ENCODE measurements at regions not wholly inside any gene's neighbourhood (a gene's known extent, or its start where the extent isn't known, plus 50 kb on each side); places are given as distances from the start of the nearest gene placed in this dataset.

DNA sequence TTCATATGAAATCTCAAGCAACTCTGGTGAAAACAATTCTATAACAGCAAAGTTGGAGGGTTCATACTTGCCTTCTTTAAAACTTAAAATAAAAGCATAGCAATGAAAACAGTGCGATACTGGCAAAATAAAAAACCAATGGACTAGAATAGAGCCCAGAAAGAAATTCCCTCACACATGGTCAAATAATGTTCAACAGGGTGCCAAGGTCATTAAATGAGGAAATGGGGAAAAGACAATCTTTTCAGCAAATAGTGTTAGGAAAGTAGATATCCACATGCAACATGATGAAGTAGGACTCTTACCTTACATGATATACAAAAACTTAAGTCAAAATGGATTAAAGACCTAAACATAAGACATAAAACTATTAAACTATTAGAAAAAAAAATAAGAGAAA lies 970.2 kb upstream of the AGA start:
- DNase-seq (ENCODE audit: low spot score), result no peak

DNA sequence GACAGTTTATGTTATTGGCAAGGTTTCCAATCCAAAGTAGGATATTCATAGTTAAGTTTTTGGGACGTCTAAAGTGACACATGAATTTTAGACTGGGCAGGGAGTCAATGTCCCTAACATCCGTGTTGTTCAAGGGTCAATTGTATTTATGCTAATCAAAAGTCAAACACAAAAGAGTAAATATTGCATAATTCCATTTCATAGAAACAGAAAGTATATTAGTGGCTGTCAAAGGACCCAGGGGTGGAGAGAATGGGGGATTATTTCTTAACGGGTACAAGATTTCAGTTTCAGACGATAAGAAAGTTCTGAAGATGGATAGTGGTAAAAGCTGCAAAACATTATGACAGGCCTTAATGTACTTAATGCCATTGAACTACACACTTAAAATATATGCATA lies 971.8 kb upstream of the AGA start:
- DNase-seq (ENCODE audit: low spot score), result no peak

DNA sequence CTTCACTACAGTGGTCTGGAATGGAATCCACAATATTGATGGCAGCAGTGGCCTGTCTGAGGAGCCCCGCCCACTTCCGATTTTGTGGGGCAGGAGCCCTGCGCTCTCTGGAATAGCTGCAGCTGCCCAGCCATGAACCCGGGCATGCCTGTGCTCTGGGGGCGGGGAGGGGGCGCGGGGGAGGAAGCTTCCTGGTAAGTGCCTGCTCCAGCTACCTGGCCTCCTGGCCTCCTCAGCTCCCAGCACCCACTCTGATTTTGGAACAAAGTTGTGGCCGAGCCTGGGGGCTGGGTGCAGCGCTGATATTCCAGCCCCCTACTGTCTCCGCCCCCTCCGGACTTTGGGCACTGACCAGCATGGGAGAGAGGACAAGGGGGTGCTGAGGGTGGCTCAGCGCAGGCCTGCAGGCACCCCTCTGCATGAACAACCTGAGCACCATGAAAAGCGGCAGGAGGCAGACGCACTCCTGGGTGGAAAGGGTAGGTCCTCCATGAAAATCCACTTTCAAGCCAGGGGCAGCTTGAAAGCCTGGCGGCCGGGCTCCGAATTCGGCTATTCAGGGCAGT lies 972.7 kb upstream of the AGA start:
- no peak for DNase-seq (ENCODE audit: low spot score)

DNA sequence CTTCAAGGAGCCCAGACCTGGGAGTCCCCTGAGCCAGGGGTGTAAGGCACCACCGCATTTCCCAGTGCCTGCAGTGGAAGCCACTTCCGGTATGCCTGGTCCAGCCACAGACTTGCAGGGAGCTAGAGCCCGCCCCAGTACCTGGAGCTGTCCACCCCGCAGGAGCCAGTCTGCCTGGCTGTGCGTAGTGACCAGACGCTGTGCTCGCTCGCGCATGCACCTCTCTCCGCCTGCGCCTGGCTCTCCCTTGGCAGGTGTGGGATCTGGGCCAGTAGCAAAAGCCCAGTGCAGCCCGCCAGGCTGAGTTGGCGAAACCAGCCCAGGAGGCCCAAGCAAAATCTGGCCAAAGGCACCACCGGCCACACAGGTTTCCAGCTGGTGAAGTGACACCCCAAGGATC lies 973.7 kb upstream of the AGA start:
- no peak for DNase-seq (ENCODE audit: low spot score)

DNA sequence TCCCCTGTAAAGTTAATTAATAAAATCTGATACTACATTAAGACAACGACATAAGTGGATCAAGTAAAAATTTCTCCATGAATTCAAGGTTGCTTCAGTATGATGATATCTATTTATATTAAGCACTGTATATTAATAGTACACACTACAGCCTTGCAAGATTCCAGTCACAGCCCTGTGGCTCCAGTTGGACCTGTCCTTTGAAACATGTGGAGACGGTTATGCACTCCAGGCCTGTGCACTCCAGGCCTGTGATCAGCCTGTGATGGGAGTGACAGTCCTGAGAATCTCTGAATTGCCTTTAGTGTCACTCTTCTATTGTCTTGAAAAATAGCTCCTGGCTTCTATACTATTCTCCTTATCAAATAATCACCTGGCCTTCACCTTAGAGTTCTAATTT lies 981.1 kb upstream of the AGA start:
- DNase-seq (ENCODE audit: low spot score), result no peak

DNA sequence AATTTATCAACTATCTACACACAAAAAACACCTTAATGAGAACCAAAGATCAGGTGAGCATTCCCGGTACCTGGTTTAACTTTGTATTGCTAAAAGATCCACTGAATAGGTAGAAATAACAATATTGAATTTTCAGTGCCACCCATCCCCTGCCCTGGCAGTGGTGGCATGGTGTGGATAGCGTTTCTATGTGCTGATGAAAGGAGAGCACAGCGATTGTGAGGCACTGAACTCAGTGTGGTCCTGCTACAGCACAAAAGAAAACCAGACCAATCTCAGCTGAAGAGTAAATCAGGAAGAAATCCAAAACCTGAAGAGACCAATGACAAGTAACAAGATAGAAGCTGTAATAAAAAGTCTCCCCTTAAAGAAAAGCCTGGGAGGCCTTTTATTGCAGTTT lies 984.6 kb upstream of the AGA start:
- no peak for DNase-seq (ENCODE audit: low spot score)

DNA sequence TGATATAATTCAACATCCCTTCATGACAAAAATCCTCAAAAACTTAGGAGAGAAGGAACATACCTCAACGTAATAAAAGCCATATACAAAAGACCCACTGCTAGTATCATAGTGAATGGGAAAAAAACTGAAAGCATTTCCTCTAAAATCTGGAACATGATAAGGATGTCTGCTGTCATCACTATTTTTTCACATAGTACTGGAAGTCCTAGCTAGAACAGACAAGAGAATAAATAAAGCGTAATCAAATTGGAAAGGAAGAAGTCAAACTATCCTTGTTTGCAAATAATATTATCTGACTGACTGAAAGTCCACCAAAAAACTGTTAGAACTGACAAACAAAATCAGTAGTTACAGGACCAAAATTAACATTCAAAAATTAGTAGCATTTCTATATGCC lies 985.4 kb upstream of the AGA start:
- no peak for DNase-seq (ENCODE audit: low spot score)

DNA sequence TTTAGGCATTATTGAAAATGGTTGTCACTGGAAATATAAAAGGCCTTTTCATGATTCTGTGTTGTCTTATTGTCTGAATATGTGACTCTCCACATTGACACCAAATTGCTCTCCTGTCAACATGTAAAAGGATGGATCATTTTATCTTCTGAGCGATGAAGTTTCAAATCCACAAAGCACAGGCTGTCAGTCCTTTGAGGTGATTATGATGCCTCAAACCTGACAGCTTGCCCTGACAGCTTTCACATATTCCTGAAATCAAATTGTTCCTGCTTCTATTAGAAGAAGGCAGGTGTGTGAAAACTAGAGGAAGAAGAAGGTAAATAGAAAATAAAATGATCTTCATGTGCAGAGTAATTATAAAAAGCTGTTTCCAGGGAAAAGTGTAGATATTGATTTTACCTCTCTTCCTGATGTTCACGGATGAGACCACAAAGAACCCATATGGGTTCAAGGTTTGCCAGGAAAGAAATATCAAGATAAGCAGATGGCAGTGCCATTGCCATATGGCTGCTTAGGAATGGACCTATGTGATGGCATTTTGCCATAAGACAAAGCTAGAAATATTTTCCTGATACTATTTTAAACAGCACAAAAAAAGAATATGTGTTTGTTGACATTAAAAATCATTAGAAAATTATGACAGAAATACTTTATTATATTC lies 1006.3 kb upstream of the AGA start:
- DNase-seq (ENCODE audit: low spot score), result no peak

DNA sequence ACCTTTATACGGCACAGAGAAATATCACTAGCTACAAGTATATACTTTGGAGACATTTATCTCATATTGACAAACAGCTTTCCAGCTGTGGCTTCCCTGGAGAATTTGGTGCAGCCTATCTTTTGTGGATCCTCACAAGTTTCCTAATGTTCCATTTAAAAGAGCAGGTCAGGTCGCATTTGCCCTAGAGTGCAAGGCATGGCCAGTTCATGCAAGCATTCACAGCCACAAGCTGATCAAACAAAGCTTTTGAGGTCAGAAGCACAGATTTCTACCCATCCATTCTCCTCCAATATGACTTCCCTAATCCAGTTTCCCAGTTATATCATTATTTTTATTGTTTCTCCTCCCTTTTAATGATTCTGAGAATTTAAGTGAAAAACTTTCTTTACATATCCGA lies 1008.4 kb upstream of the AGA start:
- DNase-seq (ENCODE audit: low spot score), result no peak

DNA sequence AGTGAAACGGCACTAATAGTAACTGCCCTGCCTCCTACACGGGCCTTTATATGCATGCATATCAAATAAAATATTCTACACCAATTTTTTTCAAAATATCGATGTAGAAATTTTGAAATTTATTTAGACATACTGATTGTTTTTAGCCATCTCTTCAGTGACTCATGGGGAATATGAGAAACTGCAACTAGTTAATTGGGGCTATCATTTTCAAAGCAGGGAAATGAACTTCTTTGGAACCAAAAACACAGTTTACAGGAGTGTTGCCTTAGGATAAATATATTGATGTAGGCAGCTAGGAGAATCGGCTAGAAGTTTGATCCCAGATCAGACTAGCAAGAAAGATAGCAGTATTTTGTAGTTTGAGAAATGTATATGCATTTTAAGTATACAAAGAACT lies 1010.8 kb upstream of the AGA start:
- DNase-seq (ENCODE audit: low spot score), result no peak

DNA sequence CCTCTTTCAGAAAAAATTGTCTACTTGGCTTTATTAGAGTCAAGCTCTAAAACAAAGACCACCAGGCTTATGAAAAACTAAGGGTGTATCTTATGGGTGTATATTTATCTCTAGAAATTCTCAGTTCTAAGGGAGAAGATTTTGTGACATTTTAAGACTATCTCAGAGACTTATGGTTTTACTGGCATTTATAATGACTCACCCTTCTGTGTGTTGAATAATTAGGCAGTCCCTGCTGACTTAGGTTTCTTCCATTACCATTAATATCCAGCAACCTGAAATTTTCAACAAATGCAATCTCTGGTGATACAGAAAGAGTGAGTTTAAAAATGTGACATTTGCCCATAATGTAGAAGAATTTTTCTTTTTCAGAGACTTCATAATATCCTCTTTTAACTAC lies 1015.0 kb upstream of the AGA start:
- DNase-seq (ENCODE audit: low spot score), result no peak

DNA sequence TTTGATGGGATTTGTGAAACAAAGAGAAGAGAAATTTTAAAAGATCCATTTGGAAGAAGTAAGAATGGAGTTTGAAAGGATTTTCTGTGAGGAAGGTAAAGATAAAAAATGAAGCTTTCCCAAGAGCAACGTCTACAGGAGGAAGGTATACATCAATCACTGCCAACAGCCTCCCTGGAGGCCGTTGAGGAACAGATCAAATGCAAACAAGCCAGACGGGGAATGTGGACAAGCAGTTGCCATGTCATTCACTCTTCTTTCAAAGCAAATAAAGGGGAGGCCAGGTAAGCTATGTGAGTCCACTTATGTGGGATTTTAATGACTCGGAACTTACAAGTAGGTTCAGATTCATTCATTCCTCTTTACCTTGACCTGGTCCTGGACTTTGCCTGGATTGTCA lies 1020.5 kb upstream of the AGA start:
- DNase-seq (ENCODE audit: low spot score), result no peak

DNA sequence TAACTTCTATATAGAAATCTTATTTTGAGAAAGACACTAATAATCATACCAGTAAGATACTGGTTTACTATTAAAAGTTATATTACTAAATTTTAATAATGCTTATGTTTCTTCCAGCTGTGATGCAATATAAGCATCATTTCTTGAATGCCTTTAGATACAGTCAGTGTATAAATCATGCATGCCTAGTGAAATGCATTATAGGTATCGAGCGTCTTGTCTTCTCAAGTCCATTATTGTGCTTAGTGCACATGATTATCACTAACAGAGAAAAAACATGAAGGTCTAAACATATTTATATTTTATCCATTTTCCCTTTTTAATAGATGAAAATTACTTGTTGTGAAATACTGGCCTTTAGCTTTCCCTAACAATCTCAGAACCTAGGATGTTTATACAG lies 1021.5 kb upstream of the AGA start:
- DNase-seq (ENCODE audit: low spot score), result no peak

DNA sequence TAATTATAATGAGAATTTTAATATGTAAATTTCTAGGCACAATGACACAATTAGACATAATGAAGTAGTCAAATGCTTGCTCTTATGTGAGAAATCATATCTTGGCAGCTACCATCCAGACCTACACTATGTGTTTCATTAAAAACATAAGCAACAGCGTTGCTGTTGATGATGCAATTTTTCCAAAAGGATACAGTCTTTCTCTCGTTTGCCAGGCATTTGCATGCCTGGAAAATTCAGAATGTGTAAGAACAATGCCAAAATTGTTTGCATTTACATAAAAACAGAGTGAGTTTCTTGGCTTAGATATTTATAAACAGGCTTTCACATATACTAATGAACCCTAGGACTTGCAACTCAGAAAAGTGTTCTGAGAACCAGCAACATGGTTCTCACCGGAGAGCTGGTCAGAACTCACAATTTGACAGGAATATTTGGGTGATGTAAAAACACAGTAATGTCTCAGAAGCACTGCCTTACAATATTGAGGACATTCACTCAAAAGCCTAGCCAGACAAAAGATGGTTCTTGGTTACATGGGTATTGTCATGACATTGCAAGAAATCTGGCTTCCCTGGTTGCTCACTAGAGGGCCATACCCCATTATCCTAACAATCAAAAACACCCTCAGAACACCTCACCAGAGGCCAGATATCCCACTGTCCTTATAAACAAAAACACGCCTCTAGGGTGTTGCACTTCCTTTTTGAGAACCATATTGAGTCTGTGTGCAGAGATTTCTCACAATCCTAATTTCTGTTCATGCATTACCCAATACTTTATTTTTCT lies 1029.0 kb upstream of the AGA start:
- no peak for DNase-seq (ENCODE audit: low spot score)

DNA sequence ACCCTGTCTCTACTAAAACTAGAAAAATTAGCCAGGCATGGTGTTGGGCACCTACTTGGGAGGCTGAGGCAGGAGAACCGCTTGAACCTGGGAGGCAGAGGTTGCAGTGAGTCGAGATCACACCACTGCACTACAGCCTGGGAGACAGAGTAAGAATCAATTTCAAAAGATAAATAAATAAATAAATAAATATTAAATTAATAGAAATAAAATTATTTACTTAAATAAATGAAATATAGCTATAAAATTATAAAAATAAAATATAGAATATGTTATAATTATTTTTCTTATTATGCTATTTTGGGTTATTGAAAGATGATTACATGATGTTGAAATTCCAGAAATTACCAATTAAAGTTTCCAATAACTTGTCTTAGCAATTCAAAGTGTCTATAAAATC lies 1029.8 kb upstream of the AGA start:
- DNase-seq (ENCODE audit: low spot score), result no peak

DNA sequence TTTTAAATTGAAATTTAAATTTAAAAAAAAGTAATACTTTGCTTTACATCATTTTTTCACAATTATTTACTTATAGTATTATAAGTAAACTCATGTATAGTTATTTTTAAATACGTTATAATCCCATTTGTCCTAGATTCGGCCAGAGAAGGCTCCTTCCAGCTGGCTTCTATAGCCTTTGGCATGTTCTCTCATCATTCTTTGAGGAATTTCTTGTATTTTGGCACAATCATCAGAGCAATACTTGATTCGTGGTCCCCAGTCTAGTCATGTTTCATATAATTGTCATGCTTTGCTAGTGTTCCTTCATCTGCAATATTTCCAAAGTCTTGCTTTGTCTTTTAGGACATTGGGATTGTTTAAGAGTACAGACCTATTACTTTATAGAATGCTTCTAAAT lies 1037.9 kb upstream of the AGA start:
- no peak for DNase-seq (ENCODE audit: low spot score)

DNA sequence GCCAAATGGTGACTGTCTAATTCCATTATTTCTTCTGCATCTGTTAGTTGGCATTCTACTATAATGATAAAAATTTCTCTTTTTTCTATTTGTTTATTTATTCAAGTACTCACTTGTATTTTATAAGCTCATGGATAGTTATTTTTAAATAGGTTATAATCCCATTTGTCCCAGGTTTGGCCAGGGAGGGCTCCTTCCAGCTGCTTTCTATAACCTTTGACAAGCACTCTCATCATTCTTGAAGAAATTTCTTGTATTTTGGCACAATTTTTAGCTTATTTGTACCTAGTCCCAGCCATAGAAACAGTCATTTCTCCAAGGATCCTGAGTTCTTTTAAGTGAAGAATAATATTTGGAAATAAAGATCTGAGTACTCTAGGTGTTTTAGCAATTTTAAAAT lies 1038.6 kb upstream of the AGA start:
- no peak for DNase-seq (ENCODE audit: low spot score)

DNA sequence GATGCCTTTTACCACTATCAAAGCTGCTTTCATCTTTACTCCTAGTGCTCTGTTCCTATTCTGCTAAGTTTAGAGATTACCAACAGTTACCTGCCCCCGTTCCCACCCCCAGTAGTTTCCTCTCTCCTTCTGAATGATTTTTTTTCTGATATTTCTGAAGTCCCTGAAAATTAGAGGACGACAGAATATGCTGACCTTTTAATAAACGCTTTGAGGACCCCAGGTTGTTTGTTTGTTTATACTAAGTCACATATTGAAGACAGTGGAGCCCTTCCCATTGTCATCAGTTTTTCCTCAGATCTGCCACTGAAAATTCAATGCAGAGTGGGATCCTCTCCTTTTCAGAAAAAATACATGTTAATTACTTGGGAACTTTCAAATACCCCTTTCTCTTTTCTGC lies 1039.3 kb upstream of the AGA start:
- DNase-seq (ENCODE audit: low spot score), result no peak

DNA sequence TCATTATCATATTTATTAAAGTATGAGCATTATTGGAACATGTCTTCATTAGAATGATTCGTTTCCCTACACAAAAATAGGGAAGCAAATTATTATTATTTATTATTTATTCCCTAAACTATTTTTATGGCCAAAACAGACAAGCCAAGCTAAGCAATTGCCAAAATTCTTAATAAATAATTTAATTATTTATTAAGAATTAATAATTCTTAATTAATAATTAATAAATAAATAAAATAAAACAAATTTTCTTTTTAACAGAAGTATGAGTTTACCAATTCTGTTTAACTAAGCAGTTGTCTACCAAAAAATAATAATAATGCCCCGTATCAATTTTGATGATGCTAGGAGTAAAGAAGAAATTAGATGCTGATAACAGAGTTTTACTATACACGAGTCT lies 1080.8 kb upstream of the AGA start:
- DNase-seq (ENCODE audit: low spot score), result no peak

DNA sequence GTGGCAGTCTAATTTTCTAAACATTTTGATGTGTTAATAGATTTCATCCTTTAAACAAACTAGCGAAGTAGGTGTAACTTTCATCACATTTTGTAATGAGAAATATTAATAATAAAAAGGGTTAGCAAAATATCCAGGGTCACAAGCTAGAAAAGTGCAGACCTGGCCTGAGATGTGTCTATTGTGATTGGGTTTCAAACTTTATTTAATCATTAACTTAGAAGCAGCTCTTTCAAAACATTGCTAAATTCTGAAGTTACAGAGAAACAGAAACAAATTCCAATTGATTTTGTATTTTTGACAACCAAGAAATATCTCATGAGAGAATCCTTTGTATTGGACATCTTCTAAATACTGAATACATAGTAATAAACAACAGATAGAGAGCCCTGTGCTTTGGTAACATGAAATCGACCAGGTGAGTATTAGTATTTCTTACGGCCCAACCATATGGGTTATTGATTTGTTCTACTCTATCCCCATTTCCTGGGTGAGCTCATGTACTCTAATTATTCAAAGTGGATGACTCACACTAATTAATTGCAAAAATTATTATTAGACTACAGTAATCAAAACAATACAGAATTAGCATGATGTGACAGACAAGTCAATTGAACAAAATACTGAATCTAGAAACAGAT lies 1093.8 kb upstream of the AGA start:
- no peak for DNase-seq (ENCODE audit: low spot score)

DNA sequence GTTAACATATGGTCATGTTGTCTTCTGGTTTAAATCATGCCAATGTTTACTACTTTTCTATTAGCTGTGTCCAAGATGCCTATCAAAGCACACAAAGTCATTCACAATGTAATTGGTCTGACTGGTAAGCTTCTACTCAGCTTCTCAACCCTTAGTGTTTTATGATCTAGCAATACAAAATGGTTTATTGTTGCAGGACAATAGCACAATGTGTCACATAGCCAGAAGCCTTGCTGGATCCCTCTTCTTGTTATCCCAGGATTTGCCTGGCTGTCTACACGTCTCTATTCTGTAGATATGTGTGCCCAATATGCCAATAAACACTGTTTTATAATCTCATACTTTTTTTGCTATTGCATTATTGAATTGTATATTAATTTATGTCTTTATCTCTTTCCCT lies 1111.0 kb upstream of the AGA start:
- no peak for DNase-seq (ENCODE audit: low spot score)

DNA sequence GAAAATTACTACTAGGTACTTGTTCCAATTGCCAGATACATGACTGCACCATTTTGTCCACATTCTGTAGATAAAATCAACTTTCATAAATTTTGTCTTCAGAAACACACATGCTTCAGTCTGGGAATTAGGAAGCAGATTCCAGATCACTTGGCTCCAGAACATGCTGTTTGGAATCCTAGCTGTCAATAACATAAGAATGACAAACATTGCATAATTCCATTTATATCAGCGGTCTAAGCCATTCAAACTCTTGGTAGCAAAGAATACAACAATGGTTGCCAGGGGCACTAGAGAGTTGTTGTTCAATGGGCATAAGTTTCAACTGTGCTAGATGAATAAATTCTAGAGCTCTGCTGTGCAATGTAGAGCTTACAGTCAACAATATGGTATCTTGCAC lies 1112.1 kb upstream of the AGA start:
- DNase-seq (ENCODE audit: low spot score), result no peak

DNA sequence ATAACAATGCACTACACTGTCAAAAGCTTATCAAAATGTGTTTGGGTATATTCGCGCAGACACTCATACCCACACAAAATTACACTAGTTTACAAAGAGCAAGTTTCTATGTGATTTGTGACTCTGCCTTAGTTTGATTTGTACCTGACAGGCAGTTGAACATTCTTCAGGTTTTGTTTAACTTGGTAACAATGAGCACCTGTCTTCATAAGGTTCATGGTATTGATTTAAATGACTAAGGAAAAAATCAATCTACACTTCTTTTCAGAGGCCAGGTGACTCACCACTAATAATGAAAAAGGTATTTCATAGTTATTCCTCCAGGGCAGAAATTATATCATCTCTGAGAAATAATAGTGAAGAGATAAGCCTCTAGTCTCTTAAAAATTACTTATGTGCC lies 1114.6 kb upstream of the AGA start:
- no peak for DNase-seq (ENCODE audit: low spot score)
